NCI-H2171 treated with DMSO at 0.1 percent for 48 hours (cell line): ENCODE measurements at regions not wholly inside any gene's neighbourhood (a gene's known extent, or its start where the extent isn't known, plus 50 kb on each side); places are given as distances from the start of the nearest gene placed in this dataset.
"Not testable (repeated sequence)": the region's sequence is repeated elsewhere in the genome, so short reads cannot be mapped to it uniquely, and the experiment has no call there.

Source experiments
- DNase-seq: peaks from one replicate; lab custom pipeline; 2025; lab: John Stamatoyannopoulos, UW

DNA sequence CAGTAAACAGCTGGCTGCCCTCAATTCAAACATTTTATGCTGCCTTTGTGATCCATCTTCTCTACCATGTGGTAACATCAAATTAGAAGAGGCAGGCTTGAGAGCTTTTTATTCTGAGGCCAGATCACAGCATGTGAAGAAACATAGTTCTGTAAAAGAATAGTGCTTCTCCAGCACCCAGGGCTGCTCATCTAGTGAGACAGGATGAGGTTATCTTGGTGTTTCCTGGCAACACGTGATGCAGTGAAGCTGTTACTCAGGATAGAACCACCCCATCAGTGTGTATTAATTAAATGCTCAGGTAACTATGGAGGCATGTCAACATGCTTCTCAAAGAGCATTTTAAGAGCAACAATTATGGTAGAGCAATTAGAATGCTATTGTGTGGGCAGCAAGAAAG lies 400.5 kb upstream of the ACO1 start:
- no peak for DNase-seq

DNA sequence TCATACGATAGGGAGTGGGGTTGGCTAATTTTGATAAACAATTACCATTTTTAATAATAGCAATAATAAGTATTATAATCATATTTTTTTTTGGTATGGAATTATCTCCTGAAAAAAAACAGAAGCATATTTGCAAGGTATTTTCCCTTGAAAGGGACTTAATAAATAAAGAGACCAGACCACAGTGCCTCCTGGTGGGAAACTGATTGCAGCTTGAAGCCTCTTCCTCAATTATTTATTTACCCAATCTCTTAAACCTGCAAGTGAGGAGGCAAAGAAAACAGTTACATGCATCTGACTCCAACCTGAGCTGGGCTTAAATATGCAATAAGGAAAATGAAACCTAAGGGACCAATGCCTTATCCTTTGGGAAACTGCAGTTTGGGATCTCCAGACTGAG lies 388.1 kb upstream of the ACO1 start:
- DNase-seq, result no peak

DNA sequence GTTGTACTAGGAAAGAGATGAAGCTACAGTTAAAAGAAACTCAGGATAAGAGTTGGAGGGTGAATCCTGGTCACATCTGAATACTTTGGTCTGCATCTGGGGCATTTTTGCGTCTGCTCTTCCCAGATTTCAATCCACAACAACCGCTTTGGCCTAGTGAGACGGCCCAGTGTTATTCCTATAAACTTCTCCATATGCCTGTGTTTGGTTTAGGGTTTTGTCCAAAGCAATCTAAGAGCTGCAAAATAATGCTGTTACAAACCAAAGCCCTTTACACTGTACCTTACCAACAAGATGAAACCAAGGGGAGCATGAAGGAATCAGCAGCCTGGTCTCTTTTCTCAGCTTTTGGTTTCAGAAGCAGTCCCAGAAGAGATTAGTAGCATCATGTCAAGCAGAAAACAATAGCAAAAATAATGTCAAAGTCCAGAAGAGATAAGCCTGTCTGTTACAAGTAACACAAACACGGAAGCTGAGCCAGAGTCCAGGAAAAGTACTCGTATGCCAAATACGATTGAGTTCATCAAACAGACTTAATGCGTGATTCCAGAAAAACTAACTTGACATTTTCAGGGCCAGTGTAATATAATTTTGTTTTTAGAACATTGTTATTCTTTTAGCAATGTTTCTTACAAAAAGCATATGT lies 379.9 kb upstream of the ACO1 start:
- DNase-seq, result no peak

GRCh38 chr9:32010322-32010721 lies 374.1 kb upstream of the ACO1 start:
- no peak for DNase-seq

- DNase-seq, result no peak
Measured at GRCh38 chr9:32011049-32011448, 373.4 kb upstream of the ACO1 start.

DNA sequence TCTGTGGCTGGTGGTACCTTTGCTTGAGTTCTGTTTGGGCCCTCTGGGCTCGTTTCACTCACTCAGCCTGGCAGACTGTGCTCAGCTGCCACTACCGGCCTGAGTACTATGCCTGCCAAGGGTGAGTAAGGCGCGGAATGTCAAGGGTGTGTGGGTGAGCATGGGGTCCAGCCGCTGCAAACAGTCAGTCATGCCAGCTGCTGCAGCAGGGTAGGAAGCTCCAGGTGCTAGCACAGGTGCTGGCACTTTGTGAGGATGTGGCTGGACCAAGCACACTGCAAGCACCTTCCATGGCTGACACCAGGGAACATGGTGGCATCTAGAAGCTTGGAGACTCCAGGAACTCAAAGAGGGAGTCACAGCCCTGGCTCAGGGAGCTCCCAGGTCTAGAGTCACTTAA lies 368.6 kb upstream of the ACO1 start:
- DNase-seq, result no peak

- DNase-seq, result no peak
Measured at GRCh38 chr9:32045513-32045912, 338.9 kb upstream of the ACO1 start.

GRCh38 chr9:32067261-32067660 lies 317.2 kb upstream of the ACO1 start:
- no peak for DNase-seq

DNA sequence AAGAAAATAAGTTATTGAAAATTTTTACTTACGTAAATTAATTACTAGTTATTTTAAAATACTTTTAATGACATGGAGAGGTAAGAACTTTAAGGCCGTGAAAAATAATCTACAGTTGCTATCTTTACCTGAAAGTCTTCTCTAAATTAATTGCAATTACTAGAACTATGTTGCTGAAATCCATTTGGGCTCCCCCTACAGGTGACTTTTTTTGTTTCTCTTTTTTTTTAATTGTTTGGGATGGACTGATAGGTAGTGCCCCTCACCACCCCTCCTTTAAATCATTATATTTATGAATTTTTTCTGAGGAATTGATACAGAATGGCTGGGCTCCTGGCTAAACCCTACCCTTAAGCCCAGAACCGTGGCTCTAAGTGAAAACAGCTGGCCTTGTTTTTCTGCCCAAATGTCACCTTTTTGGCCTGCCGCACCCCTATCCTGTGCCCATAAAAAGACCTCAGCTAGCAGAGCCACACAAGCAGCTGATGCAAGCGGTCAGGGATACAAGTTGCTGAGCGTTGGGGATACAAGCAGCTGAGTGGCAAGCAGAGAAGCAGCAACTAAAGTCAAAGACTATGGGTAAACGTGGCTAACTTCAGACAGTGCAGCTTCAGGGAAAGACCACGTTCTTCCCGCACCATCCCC lies 315.2 kb upstream of the ACO1 start:
- no peak for DNase-seq

DNA sequence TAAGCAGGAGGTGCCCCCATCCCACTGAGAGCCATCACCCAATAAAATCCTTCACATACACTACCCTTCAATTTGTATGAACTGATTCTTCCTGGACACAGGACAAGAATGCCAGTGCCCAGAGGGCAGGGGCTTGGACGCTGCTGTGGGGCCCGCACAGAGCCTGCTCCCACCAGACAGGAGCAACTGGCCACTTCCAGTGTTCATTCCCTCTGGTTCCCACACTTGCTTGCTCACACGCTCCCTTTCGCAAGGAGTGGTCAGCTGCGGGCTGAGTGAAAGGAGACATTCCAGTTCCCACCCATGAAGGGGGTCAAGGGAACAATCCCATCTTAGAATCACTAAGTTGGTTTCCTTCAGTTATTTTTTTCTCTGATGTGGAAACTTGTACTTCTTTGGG lies 314.5 kb upstream of the ACO1 start:
- DNase-seq, result no peak

DNA sequence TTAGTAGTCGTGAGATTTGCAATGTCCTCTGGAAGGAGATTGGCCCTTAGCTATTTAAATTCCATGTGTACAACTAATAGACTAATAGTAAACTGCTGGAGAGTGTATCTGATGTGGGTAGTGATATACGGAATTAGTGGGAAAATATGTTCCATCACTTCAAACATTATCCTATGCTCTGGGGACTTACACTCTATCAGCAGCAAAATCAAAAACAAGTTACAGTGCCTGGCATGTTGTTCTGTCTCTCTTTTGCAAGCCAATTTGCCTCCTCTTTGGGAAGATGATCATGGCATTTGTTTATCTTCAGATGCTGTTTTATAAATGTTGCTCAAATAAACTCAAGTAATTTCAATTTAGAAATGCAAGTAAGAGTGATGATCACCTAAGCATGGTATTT lies 311.9 kb upstream of the ACO1 start:
- DNase-seq, result no peak

DNA sequence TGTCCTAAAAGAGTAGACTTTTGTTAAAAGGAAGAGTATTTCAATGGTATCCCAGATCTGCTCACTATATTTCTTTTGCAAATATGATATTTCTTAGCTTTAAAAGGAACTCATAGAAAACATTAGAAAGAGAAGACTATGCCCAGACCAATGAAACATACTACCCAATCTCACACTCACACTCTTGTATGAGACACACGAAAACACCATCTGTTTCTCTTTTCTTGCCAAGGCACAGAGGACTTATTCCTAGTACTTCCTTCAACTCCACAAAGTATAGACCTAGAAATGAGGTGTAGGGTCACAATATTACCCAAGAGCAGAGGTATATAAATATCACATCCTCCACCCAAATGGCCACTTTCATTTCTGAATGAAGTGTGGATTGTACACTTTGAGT lies 292.4 kb upstream of the ACO1 start:
- no peak for DNase-seq

GRCh38 chr9:32117291-32117690 lies 267.2 kb upstream of the ACO1 start:
- no peak for DNase-seq

DNA sequence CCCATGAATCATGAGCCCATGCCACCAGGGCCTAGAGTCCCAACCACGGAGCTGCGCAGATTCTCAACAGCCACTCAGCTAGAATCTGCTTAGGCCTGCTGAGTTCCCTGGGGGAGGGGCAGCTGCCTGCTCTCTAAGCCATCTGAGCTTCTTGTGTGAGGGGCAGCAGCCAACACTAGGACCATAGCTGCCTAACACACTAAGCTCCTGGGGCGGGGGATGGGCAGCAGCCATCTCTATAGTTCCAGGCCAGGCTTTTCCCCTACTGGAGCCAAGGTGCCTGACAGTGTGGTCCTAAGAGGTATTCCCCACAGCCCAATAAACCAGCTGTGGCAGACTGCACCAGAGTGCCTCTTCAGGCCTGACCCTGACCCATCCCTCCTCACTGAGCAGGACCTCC lies 255.9 kb upstream of the ACO1 start:
- no peak for DNase-seq

DNA sequence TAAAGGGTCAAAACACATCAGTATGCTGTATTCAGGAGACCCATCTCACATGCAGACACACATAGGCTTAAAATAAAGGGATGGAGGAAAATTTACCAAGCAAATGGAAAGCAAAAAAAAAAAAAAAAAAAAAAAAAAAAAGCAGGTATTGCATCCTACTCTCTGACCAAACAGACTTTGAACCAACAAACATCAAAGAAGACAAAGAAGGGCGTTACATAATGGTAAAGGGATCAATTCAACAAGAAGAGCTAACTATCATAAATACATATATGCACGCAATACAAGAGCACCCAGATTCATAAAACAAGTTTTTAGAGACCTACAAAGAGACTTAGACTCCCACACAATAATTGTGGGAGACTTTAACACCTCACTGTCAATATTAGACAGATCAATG lies 253.7 kb upstream of the ACO1 start:
- DNase-seq, result not testable (repeated sequence)

DNA sequence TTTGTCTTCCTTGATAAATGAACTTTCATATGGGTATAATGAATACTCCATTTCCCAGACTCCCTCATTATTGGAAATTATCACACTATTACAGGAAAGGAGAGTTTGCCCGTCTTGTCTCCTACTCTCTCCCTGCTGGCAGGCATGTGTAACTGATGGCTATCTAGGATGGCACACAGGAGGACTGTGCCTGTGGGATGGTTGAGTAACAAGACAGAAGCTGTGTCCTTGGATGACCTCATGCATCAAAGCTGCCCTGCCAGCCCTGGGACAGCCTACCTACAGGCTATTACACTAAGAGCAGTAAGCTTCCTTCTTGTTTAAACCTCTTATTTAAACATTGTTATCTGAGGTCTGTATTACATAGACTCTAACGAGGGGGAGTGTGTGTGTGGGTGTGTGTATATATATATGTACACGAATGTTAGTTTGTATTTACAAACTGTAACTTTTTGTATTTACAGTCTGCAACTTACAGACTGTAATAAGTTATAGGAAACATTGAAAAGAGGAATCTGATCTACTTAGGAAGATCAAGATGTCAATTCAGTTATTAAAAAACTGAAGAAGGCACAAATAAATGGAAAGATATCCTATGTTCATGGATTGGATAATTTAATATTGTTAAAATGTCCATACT lies 247.6 kb upstream of the ACO1 start:
- no peak for DNase-seq

GRCh38 chr9:32142074-32142473 lies 242.4 kb upstream of the ACO1 start:
- DNase-seq, result no peak

DNA sequence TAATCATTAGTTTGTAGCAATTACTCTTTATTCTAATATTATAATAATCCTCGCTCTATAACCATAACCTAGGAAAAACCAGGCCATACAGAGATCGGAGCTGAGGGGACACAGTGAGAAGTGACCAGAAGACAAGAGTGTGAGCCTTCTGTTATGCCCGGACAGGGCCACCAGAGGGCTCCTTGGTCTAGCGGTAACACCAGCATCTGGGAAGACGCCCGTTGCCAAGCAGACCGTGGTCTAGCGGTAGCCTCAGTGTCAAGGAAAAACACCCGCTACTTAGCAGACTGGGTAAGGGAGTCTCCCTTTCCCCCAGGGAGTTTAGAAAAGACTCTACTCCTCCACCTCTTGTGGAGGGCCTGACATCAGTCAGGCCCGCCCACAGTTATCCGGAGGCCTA lies 235.9 kb upstream of the ACO1 start:
- not testable (repeated sequence) for DNase-seq

DNA sequence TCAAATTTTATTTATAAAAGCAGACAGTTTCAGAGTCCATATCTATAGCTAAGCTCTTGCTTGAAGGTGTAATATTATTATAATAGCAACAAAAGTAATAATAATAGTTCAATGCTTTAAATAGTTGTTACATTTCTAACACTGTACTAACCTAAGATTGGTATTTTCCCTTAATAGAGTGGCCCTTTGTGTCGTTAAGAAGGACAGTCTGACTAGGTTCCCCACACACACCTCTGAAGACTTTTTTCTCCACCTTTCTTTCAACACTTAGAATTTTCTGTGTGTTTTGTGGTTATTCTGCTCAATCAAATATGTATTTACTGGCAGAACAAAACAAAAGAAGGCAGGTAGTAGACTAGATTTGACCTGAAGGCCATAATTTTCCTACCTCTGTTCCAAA lies 223.2 kb upstream of the ACO1 start:
- no peak for DNase-seq

DNA sequence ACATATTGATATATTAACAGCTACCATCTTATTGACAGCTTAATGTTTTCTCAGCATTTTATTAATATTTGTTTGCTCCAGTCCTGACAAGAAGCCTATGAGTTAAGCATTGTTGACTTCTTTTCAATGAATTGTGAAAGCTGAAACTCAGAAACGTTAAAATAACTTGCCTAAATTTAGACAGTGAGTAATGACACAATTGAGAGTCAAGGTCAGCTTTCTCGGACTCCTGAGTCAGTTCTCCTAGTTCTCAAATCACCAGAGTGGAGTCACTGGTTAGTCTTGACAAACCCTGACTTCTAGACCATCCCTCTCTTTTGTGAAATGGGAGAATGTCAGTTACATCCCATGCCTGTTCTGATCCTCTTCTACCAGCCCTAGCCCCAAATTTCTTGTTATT lies 222.7 kb upstream of the ACO1 start:
- DNase-seq, result no peak

DNA sequence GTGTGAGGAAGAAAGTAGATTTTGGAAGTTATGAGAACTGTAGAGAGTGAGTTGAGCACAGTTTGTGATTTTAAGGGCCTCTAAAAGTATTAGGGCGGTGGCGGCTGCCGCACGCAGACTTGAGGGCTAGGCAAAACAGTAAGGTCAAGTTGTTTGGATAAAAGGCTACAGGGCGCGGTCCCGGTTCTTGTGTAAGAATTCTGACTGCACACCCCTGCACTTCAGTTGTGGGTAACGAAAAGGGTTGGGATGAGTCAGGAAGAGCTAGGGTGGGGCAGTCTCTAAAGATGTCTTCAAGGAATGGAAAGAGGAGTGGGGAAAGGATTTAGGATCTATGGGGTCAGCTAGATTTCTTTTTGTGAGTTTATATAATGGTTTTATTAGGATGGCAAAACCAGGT lies 218.1 kb upstream of the ACO1 start:
- DNase-seq, result not testable (repeated sequence)

GRCh38 chr9:32171339-32171738 lies 213.1 kb upstream of the ACO1 start:
- DNase-seq, result no peak

DNA sequence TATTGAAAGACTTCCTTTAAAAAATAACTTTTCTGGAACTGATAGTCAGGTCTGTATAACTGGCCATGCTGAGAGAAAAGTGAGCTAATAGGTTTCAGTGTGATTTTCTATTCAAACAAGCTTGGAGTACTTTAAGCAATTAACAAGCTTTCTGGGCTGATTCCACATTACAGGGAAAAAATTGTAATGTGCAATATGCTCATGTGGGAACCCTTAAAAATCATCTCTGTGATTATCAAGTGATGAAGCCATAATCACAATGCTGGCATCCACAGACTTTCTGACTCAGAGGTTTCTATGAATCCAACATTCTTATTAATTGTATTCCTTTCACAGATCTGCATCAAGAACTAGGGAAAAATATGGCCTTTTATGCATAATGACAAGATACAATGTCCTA lies 212.2 kb upstream of the ACO1 start:
- no peak for DNase-seq

- DNase-seq, result no peak
Measured at GRCh38 chr9:32177396-32177795, 207.0 kb upstream of the ACO1 start.
